ENCODE measurements at regions not wholly inside any gene's neighbourhood (a gene's known extent, or its start where the extent isn't known, plus 50 kb on each side); places are given as distances from the start of the nearest gene placed in this dataset.

DNA sequence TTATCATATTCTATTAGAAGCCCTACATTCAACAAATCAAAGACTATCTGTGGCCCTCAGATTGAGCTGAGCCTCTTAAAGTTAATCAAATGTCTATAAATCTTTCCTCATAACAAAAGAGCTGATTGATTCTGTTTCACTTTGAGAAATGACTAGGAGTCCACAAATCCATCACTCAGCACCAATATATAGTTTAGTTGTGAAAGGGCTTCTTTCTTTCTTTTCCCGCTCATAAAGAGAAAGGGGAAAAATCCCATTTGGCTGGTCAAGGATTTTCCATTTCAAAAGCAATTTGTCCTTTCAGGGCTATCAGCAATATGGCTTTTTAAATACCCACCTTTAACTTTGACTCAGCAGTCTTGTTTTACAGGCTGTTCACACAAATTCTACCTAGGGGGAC lies 408.5 kb upstream of the PCDH20 start:
- H3K9me3 ChIP-seq (ENCODE audit: control insufficient read depth in 5 of 5, low read length in 5 of 5): no peaks in the 10 kb centered on the region
- no peak overlapping the region for H3K27ac ChIP-seq (ENCODE audit: low read depth, low read length)
- H3K27me3 ChIP-seq (ENCODE audit: control insufficient read depth in 5 of 5, insufficient read depth in 4 of 5, low read length in 5 of 5): no peaks in the 10 kb centered on the region
- H3K4me1 ChIP-seq (ENCODE audit: control insufficient read depth in 5 of 5, insufficient read depth in 5 of 5, low read length in 5 of 5): no peaks in the 10 kb centered on the region
- H3K4me3 ChIP-seq (ENCODE audit: low read depth in 1 of 5, low read length in 5 of 5): no peak overlapping the region
- no peak overlapping the region for H3K9ac ChIP-seq (ENCODE audit: low read length in 5 of 5)
- no peaks in the 10 kb centered on the region for H3K36me3 ChIP-seq (ENCODE audit: control insufficient read depth in 5 of 5, insufficient read depth in 5 of 5, low read length in 5 of 5)

GRCh38 chr13:61812286-61812685 lies 396.6 kb upstream of the PCDH20 start:
- no peaks in the 10 kb centered on the region for H3K27me3 ChIP-seq (ENCODE audit: control insufficient read depth in 5 of 5, insufficient read depth in 4 of 5, low read length in 5 of 5)
- H3K27ac ChIP-seq (ENCODE audit: low read depth, low read length): no peak overlapping the region
- H3K9ac ChIP-seq (ENCODE audit: low read length in 5 of 5): no peak overlapping the region
- H3K4me1 ChIP-seq (ENCODE audit: control insufficient read depth in 5 of 5, insufficient read depth in 5 of 5, low read length in 5 of 5): no peaks in the 10 kb centered on the region
- H3K9me3 ChIP-seq (ENCODE audit: control insufficient read depth in 5 of 5, low read length in 5 of 5): no peaks in the 10 kb centered on the region
- H3K4me3 ChIP-seq (ENCODE audit: low read depth in 1 of 5, low read length in 5 of 5): no peak overlapping the region
- no peaks in the 10 kb centered on the region for H3K36me3 ChIP-seq (ENCODE audit: control insufficient read depth in 5 of 5, insufficient read depth in 5 of 5, low read length in 5 of 5)

DNA sequence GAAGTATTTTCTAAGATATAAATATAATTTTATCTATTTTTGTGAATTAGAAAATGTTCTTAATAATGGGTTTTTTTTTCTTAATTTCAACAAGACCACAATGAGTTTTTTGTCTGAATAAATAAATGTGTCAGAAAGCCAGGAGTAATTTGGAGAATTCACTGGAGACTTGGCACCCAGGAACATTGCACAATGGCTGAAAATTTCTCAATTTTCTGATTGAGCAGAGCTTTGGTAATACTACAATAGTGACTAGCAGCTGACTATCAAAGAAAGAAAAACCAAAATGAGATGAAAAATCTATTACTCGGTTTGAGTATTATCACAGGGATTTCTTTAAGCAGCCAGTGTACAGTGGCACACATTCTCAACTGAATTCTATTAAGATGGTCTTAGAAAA lies 394.4 kb upstream of the PCDH20 start:
- Histone ChIP-seq H3K9ac (ENCODE audit: low read length in 5 of 5) (no peak overlapping the region), H3K27ac (ENCODE audit: low read depth, low read length) (no peak overlapping the region), H3K27me3 (ENCODE audit: control insufficient read depth in 5 of 5, insufficient read depth in 4 of 5, low read length in 5 of 5) (no peaks in the 10 kb centered on the region), H3K4me1 (ENCODE audit: control insufficient read depth in 5 of 5, insufficient read depth in 5 of 5, low read length in 5 of 5) (no peaks in the 10 kb centered on the region), H3K4me3 (ENCODE audit: low read depth in 1 of 5, low read length in 5 of 5) (no peak overlapping the region), H3K9me3 (ENCODE audit: control insufficient read depth in 5 of 5, low read length in 5 of 5) (no peaks in the 10 kb centered on the region), H3K36me3 (ENCODE audit: control insufficient read depth in 5 of 5, insufficient read depth in 5 of 5, low read length in 5 of 5) (no peaks in the 10 kb centered on the region)

GRCh38 chr13:61797397-61797796 lies 381.7 kb upstream of the PCDH20 start:
- Histone ChIP-seq H3K9ac (ENCODE audit: low read length in 5 of 5) (no peak overlapping the region), H3K36me3 (ENCODE audit: control insufficient read depth in 5 of 5, insufficient read depth in 5 of 5, low read length in 5 of 5) (no peaks in the 10 kb centered on the region)

GRCh38 chr13:61795580-61795979 lies 379.9 kb upstream of the PCDH20 start:
- H3K27ac ChIP-seq (ENCODE audit: low read depth, low read length): peak overlapping the region; percentile 27
- H3K4me1 ChIP-seq (ENCODE audit: control insufficient read depth in 5 of 5, insufficient read depth in 5 of 5, low read length in 5 of 5): peaks cover 0 to 11% (median 3%) of the 10 kb centered on the region in 5 donors
- H3K36me3 ChIP-seq (ENCODE audit: control insufficient read depth in 5 of 5, insufficient read depth in 5 of 5, low read length in 5 of 5): no peaks in the 10 kb centered on the region
- no peaks in the 10 kb centered on the region for H3K9me3 ChIP-seq (ENCODE audit: control insufficient read depth in 5 of 5, low read length in 5 of 5)
- no peak overlapping the region for H3K4me3 ChIP-seq (ENCODE audit: low read depth in 1 of 5, low read length in 5 of 5)
- H3K9ac ChIP-seq (ENCODE audit: low read length in 5 of 5): no peak overlapping the region
- H3K27me3 ChIP-seq (ENCODE audit: control insufficient read depth in 5 of 5, insufficient read depth in 4 of 5, low read length in 5 of 5): no peaks in the 10 kb centered on the region

More at GRCh38 chr13:61797397-61797796, 381.7 kb upstream of the PCDH20 start:
- H3K9me3 ChIP-seq (ENCODE audit: control insufficient read depth in 5 of 5, low read length in 5 of 5): no peaks in the 10 kb centered on the region
- H3K4me3 ChIP-seq (ENCODE audit: low read depth in 1 of 5, low read length in 5 of 5): no peak overlapping the region
- no peaks in the 10 kb centered on the region for H3K27me3 ChIP-seq (ENCODE audit: control insufficient read depth in 5 of 5, insufficient read depth in 4 of 5, low read length in 5 of 5)
- H3K27ac ChIP-seq (ENCODE audit: low read depth, low read length): no peak overlapping the region
- peaks cover 0 to 11% (median 3%) of the 10 kb centered on the region in 5 donors for H3K4me1 ChIP-seq (ENCODE audit: control insufficient read depth in 5 of 5, insufficient read depth in 5 of 5, low read length in 5 of 5)

DNA sequence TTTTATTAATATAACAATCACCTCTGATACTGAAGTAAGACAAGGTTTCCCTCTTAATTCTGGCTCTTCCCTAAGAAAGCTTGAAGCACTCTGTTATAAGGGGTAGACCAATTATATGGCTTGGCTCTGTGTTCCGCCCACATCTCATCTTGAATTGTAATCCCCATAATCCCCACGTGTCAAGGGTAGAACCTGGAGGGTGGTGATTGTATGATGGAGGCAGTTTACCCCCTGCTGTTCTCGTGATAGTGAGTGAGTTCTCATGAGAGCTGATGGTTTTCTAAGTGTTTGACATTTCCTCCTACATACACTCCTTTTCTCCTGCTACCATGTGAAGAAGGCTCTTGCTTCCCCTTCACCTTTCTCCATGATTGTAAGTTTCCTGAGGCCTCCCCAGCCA lies 363.8 kb upstream of the PCDH20 start:
- Histone ChIP-seq H3K9me3 (ENCODE audit: control insufficient read depth in 5 of 5, low read length in 5 of 5) (no peaks in the 10 kb centered on the region), H3K36me3 (ENCODE audit: control insufficient read depth in 5 of 5, insufficient read depth in 5 of 5, low read length in 5 of 5) (no peaks in the 10 kb centered on the region), H3K4me1 (ENCODE audit: control insufficient read depth in 5 of 5, insufficient read depth in 5 of 5, low read length in 5 of 5) (peaks cover 0 to 9% (median 6%) of the 10 kb centered on the region in 5 donors), H3K4me3 (ENCODE audit: low read depth in 1 of 5, low read length in 5 of 5) (no peak overlapping the region), H3K9ac (ENCODE audit: low read length in 5 of 5) (no peak overlapping the region), H3K27ac (ENCODE audit: low read depth, low read length) (no peak overlapping the region), H3K27me3 (ENCODE audit: control insufficient read depth in 5 of 5, insufficient read depth in 4 of 5, low read length in 5 of 5) (no peaks in the 10 kb centered on the region)

DNA sequence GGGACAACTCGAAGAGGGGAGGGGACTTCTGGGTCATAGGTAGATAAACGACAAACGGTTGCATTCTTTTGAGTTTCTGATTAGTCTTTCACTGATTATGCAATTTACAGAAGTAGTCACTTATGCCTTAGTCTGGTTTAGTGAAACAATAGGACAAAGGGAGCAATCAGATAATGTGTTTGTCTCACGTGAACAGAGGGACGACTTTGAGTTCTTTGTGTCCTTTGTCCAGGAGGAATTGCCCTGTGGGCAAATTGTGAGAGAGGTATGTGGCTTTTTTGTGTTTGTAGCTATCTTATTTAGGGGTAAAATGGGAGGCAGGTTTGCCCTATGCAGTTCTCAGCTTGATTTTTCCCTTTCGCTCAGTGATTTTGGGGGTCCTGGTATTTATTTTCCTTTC lies 362.9 kb upstream of the PCDH20 start:
- Histone ChIP-seq H3K27ac (ENCODE audit: low read depth, low read length) (no peak overlapping the region), H3K4me1 (ENCODE audit: control insufficient read depth in 5 of 5, insufficient read depth in 5 of 5, low read length in 5 of 5) (peaks cover 0 to 9% (median 6%) of the 10 kb centered on the region in 5 donors), H3K9ac (ENCODE audit: low read length in 5 of 5) (no peak overlapping the region), H3K36me3 (ENCODE audit: control insufficient read depth in 5 of 5, insufficient read depth in 5 of 5, low read length in 5 of 5) (no peaks in the 10 kb centered on the region), H3K27me3 (ENCODE audit: control insufficient read depth in 5 of 5, insufficient read depth in 4 of 5, low read length in 5 of 5) (no peaks in the 10 kb centered on the region), H3K4me3 (ENCODE audit: low read depth in 1 of 5, low read length in 5 of 5) (no peak overlapping the region), H3K9me3 (ENCODE audit: control insufficient read depth in 5 of 5, low read length in 5 of 5) (no peaks in the 10 kb centered on the region)

DNA sequence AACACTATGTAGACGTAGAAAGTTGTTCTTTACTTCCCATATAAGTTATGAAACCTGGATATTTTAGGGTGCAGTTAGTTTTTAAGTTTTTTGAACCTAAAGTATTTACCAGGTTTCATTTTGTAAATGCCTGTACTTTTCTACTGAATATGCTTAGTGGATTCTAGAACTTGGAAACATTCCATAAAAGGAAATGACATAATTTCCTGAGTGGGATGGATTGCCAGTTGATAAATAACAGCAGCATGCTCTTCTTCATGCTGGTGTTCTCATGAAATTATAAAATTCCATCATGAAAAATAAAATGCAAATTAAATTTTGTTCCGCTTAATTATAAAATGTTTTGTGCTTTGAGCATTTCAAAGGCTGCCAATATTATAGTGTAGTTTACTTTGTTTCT lies 362.2 kb upstream of the PCDH20 start:
- no peaks in the 10 kb centered on the region for H3K9me3 ChIP-seq (ENCODE audit: control insufficient read depth in 5 of 5, low read length in 5 of 5)

GRCh38 chr13:61777271-61777670 lies 361.6 kb upstream of the PCDH20 start:
- H3K36me3 ChIP-seq (ENCODE audit: control insufficient read depth in 5 of 5, insufficient read depth in 5 of 5, low read length in 5 of 5): no peaks in the 10 kb centered on the region
- H3K27me3 ChIP-seq (ENCODE audit: control insufficient read depth in 5 of 5, insufficient read depth in 4 of 5, low read length in 5 of 5): no peaks in the 10 kb centered on the region
- peaks cover 0 to 9% (median 6%) of the 10 kb centered on the region in 5 donors for H3K4me1 ChIP-seq (ENCODE audit: control insufficient read depth in 5 of 5, insufficient read depth in 5 of 5, low read length in 5 of 5)
- H3K9me3 ChIP-seq (ENCODE audit: control insufficient read depth in 5 of 5, low read length in 5 of 5): no peaks in the 10 kb centered on the region
- no peak overlapping the region for H3K4me3 ChIP-seq (ENCODE audit: low read depth in 1 of 5, low read length in 5 of 5)
- peak overlapping the region in 1 of 5 donors; percentile 4 for H3K9ac ChIP-seq (ENCODE audit: low read length in 5 of 5)
- no peak overlapping the region for H3K27ac ChIP-seq (ENCODE audit: low read depth, low read length)

More for the DNA sequence above, 362.2 kb upstream of the PCDH20 start:
- H3K9ac ChIP-seq (ENCODE audit: low read length in 5 of 5): no peak overlapping the region
- no peak overlapping the region for H3K27ac ChIP-seq (ENCODE audit: low read depth, low read length)
- H3K4me1 ChIP-seq (ENCODE audit: control insufficient read depth in 5 of 5, insufficient read depth in 5 of 5, low read length in 5 of 5): peaks cover 0 to 9% (median 6%) of the 10 kb centered on the region in 5 donors
- H3K27me3 ChIP-seq (ENCODE audit: control insufficient read depth in 5 of 5, insufficient read depth in 4 of 5, low read length in 5 of 5): no peaks in the 10 kb centered on the region
- H3K36me3 ChIP-seq (ENCODE audit: control insufficient read depth in 5 of 5, insufficient read depth in 5 of 5, low read length in 5 of 5): no peaks in the 10 kb centered on the region
- peak overlapping the region in 1 of 5 donors; percentile 40 for H3K4me3 ChIP-seq (ENCODE audit: low read depth in 1 of 5, low read length in 5 of 5)

DNA sequence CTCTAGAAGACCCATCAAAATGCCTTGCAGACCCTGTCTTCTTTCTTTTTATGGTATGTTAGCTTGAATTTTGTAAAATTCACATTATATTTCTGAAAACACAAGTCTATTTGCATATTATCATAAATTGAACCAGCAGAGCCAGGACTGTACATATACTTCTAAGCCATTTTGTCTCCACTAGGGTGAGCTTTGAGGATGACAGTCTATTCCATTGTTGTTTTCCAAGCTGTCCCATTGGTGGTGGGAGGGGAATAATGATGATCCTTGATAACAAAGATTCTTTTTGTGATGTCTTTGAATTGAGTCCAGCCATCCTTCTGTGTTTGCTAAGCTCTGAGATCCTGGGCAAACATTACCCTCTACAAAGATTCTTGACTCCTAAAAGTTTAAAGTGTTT lies 359.3 kb upstream of the PCDH20 start:
- Histone ChIP-seq H3K9me3 (ENCODE audit: control insufficient read depth in 5 of 5, low read length in 5 of 5) (no peaks in the 10 kb centered on the region), H3K9ac (ENCODE audit: low read length in 5 of 5) (no peak overlapping the region), H3K4me3 (ENCODE audit: low read depth in 1 of 5, low read length in 5 of 5) (no peak overlapping the region), H3K36me3 (ENCODE audit: control insufficient read depth in 5 of 5, insufficient read depth in 5 of 5, low read length in 5 of 5) (no peaks in the 10 kb centered on the region), H3K4me1 (ENCODE audit: control insufficient read depth in 5 of 5, insufficient read depth in 5 of 5, low read length in 5 of 5) (peaks cover 0 to 9% (median 6%) of the 10 kb centered on the region in 5 donors), H3K27me3 (ENCODE audit: control insufficient read depth in 5 of 5, insufficient read depth in 4 of 5, low read length in 5 of 5) (no peaks in the 10 kb centered on the region), H3K27ac (ENCODE audit: low read depth, low read length) (no peak overlapping the region)

DNA sequence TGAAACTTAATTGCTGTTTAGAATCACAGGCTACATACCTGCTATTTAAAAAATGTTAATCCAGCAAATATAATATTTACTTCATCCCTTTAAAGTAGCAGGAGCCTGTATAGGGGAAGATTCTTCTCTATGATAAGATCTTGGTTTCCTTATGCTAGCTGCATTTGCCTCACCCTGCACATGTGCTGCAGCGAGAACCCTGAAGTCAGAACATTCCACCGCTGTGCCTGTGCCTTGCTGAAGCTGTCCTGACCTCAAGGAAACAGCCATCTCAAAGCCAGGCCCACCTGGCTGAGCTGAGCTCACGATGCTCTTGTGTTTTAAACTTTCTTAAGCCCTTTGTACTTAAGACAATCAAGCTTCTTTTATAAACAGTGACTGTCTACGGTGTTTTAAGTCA lies 355.0 kb upstream of the PCDH20 start:
- H3K27me3 ChIP-seq (ENCODE audit: control insufficient read depth in 5 of 5, insufficient read depth in 4 of 5, low read length in 5 of 5): no peaks in the 10 kb centered on the region
- H3K4me3 ChIP-seq (ENCODE audit: low read depth in 1 of 5, low read length in 5 of 5): no peak overlapping the region
- no peak overlapping the region for H3K27ac ChIP-seq (ENCODE audit: low read depth, low read length)
- no peaks in the 10 kb centered on the region for H3K4me1 ChIP-seq (ENCODE audit: control insufficient read depth in 5 of 5, insufficient read depth in 5 of 5, low read length in 5 of 5)
- H3K9me3 ChIP-seq (ENCODE audit: control insufficient read depth in 5 of 5, low read length in 5 of 5): peaks cover 0 to 8% (median 3%) of the 10 kb centered on the region in 5 donors
- no peak overlapping the region for H3K9ac ChIP-seq (ENCODE audit: low read length in 5 of 5)
- no peaks in the 10 kb centered on the region for H3K36me3 ChIP-seq (ENCODE audit: control insufficient read depth in 5 of 5, insufficient read depth in 5 of 5, low read length in 5 of 5)
